Nephron (organoid): ENCODE measurements at regions not wholly inside any gene's neighbourhood (a gene's known extent, or its start where the extent isn't known, plus 50 kb on each side); places are given as distances from the start of the nearest gene placed in this dataset.

Experiments used
- H3K27ac Mint-ChIP-seq, 3 experiments: 2 replicates each; pipeline ENCODE4 v1.8.0; 2020; ENCODE audit warnings: mixed read lengths in 3 of 3, mild to moderate bottlenecking in 2 of 3, moderate library complexity in 1 of 3
- H3K27me3 Mint-ChIP-seq: 2 replicates; pipeline ENCODE4 v1.8.0; 2021; ENCODE audit warnings: low read depth, mild to moderate bottlenecking, moderate library complexity, mixed read lengths
- H3K36me3 Mint-ChIP-seq: 2 replicates; pipeline ENCODE4 v1.8.0; 2020; ENCODE audit warnings: low read depth, mixed read lengths
- H3K4me1 Mint-ChIP-seq: 2 replicates; pipeline ENCODE4 v1.8.0; 2020; ENCODE audit warnings: mixed read lengths
- H3K4me3 Mint-ChIP-seq, 3 experiments: 2 replicates each; pipeline ENCODE4 v1.8.0; 2020; ENCODE audit warnings: mild to moderate bottlenecking in 3 of 3, mixed read lengths in 3 of 3, moderate library complexity in 2 of 3
- H3K9me3 Mint-ChIP-seq: 2 replicates; pipeline ENCODE4 v1.8.0; 2020; ENCODE audit warnings: mixed read lengths
- CTCF ChIP-seq, 3 experiments: fragments of 200-600 bp; sonication (generic); IDR thresholded peaks; one replicate each; pipeline ENCODE4 v1.5.0; 2021; ENCODE audit warnings: antibody characterized with exemption in 3 of 3; ENCODE audit not compliant: unreplicated experiment in 3 of 3

- Mint-ChIP-seq H3K4me1 (peaks cover 26% of the 10 kb centered on the region), H3K36me3 (no peaks in the 10 kb centered on the region), H3K27me3 (peaks cover 3% of the 10 kb centered on the region), H3K4me3 (no peak overlapping the region), H3K9me3 (no peaks in the 10 kb centered on the region), H3K27ac (peak overlapping the region in 2 of 3 experiments; percentile 50 to 74)
- no peak for TF ChIP-seq CTCF (IDR thresholded peaks at IDR 0.05; ENCODE audit: unreplicated experiment in 3 of 3)
Observed at GRCh38 chr16:66220702-66221101, 145.8 kb upstream of the CDH5 start.

- Mint-ChIP-seq H3K9me3 (no peaks in the 10 kb centered on the region), H3K4me1 (peaks cover 26% of the 10 kb centered on the region), H3K27ac (peak overlapping the region in 2 of 3 experiments; percentile 22 to 31), H3K27me3 (peaks cover 3% of the 10 kb centered on the region), H3K4me3 (no peak overlapping the region), H3K36me3 (no peaks in the 10 kb centered on the region)
- no peak for TF ChIP-seq CTCF (IDR thresholded peaks at IDR 0.05; ENCODE audit: unreplicated experiment in 3 of 3)
Observed at GRCh38 chr16:66219491-66219890, 147.0 kb upstream of the CDH5 start.

GRCh38 chr16:66212428-66212827, 154.1 kb upstream of the CDH5 start:
- Mint-ChIP-seq H3K9me3 (no peaks in the 10 kb centered on the region), H3K27me3 (peaks cover 5% of the 10 kb centered on the region)
- no peak for TF ChIP-seq CTCF (IDR thresholded peaks at IDR 0.05; ENCODE audit: unreplicated experiment in 3 of 3)

GRCh38 chr16:66211651-66212050, 154.8 kb upstream of the CDH5 start:
- peak overlapping the region in 1 of 3 experiments; percentile 57 for H3K27ac Mint-ChIP-seq
- H3K4me3 Mint-ChIP-seq: no peak overlapping the region
- peaks cover 5% of the 10 kb centered on the region for H3K27me3 Mint-ChIP-seq
- no peak for TF ChIP-seq CTCF (IDR thresholded peaks at IDR 0.05; ENCODE audit: unreplicated experiment in 3 of 3)
- no peaks in the 10 kb centered on the region for H3K36me3 Mint-ChIP-seq
- H3K9me3 Mint-ChIP-seq: no peaks in the 10 kb centered on the region
- H3K4me1 Mint-ChIP-seq: peaks cover 44% of the 10 kb centered on the region

More at GRCh38 chr16:66212428-66212827, 154.1 kb upstream of the CDH5 start:
- no peaks in the 10 kb centered on the region for H3K36me3 Mint-ChIP-seq
- H3K4me1 Mint-ChIP-seq: peaks cover 39% of the 10 kb centered on the region
- H3K4me3 Mint-ChIP-seq: no peak overlapping the region
- H3K27ac Mint-ChIP-seq: peak overlapping the region; percentile 42 to 69 (median 56)

GRCh38 chr16:66207883-66208265, 158.6 kb upstream of the CDH5 start:
- Mint-ChIP-seq H3K27ac (peak overlapping the region in 1 of 3 experiments; percentile 3), H3K9me3 (no peaks in the 10 kb centered on the region), H3K4me3 (no peak overlapping the region), H3K4me1 (peaks cover 58% of the 10 kb centered on the region), H3K36me3 (no peaks in the 10 kb centered on the region), H3K27me3 (peaks cover 10% of the 10 kb centered on the region)
- no peak for TF ChIP-seq CTCF (IDR thresholded peaks at IDR 0.05; ENCODE audit: unreplicated experiment in 3 of 3)

GRCh38 chr16:66207139-66207882, 159.2 kb upstream of the CDH5 start:
- TF ChIP-seq CTCF (IDR thresholded peaks at IDR 0.05; ENCODE audit: unreplicated experiment in 3 of 3): no peak
- Mint-ChIP-seq H3K27me3 (peaks cover 10% of the 10 kb centered on the region), H3K4me1 (peaks cover 52% of the 10 kb centered on the region), H3K4me3 (no peak overlapping the region), H3K9me3 (no peaks in the 10 kb centered on the region), H3K36me3 (no peaks in the 10 kb centered on the region), H3K27ac (peak overlapping the region in 2 of 3 experiments; percentile 8 to 69)
